IPS-20b (cell line): ENCODE measurements at regions not wholly inside any gene's neighbourhood (a gene's known extent, or its start where the extent isn't known, plus 50 kb on each side); places are given as distances from the start of the nearest gene placed in this dataset.

ENCODE experiments used
- H3K27ac ChIP-seq: one replicate; pipeline ENCODE4 v1.5.1; 2013; ENCODE audit warnings: low read length
- H3K27me3 ChIP-seq: 2 replicates; pipeline ENCODE4 v1.6.1; 2013; ENCODE audit warnings: mild to moderate bottlenecking, low read length, inconsistent platforms; ENCODE audit not compliant: insufficient read depth
- H3K36me3 ChIP-seq: 2 replicates; pipeline ENCODE4 v1.6.1; 2013; ENCODE audit warnings: low read depth, mild to moderate bottlenecking, inconsistent platforms, low read length, moderate library complexity; ENCODE audit not compliant: insufficient read depth
- H3K4me1 ChIP-seq: 2 replicates; pipeline ENCODE4 v1.6.1; 2013; ENCODE audit warnings: mild to moderate bottlenecking, control low read depth, inconsistent platforms, low read length, moderate library complexity; ENCODE audit not compliant: insufficient read depth
- H3K4me3 ChIP-seq: 2 replicates; pipeline ENCODE4 v1.5.1; 2013; ENCODE audit warnings: mild to moderate bottlenecking, low read length, inconsistent platforms
- H3K9ac ChIP-seq: 2 replicates; pipeline ENCODE4 v1.6.1; 2013; ENCODE audit warnings: low read depth, mild to moderate bottlenecking, inconsistent platforms, low read length, moderate library complexity
- H3K9me3 ChIP-seq: 2 replicates; pipeline ENCODE4 v1.6.1; 2013; ENCODE audit warnings: mild to moderate bottlenecking, low read depth, low read length, inconsistent platforms; ENCODE audit not compliant: insufficient read depth

GRCh38 chr13:47258384-47258783 is 361.5 kb upstream of the HTR2A start:
- H3K9me3 ChIP-seq = no peaks in the 10 kb centered on the region
- H3K36me3 ChIP-seq = no peaks in the 10 kb centered on the region
- no peak overlapping the region for H3K4me3 ChIP-seq
- no peaks in the 10 kb centered on the region for H3K4me1 ChIP-seq
- no peaks in the 10 kb centered on the region for H3K27me3 ChIP-seq
- no peak overlapping the region for H3K9ac ChIP-seq
- H3K27ac ChIP-seq = no peak overlapping the region

GRCh38 chr13:47256618-47257017 is 359.8 kb upstream of the HTR2A start:
- H3K4me3 ChIP-seq = no peak overlapping the region
- H3K27me3 ChIP-seq = no peaks in the 10 kb centered on the region
- H3K9me3 ChIP-seq = no peaks in the 10 kb centered on the region
- no peak overlapping the region for H3K27ac ChIP-seq
- no peaks in the 10 kb centered on the region for H3K4me1 ChIP-seq
- H3K36me3 ChIP-seq = no peaks in the 10 kb centered on the region
- H3K9ac ChIP-seq = no peak overlapping the region

GRCh38 chr13:47252627-47253026 is 355.8 kb upstream of the HTR2A start:
- Histone ChIP-seq H3K36me3 (no peaks in the 10 kb centered on the region), H3K4me1 (no peaks in the 10 kb centered on the region), H3K4me3 (no peak overlapping the region), H3K27ac (no peak overlapping the region), H3K9me3 (no peaks in the 10 kb centered on the region), H3K9ac (no peak overlapping the region), H3K27me3 (no peaks in the 10 kb centered on the region)

GRCh38 chr13:47251771-47252170 is 354.9 kb upstream of the HTR2A start:
- Histone ChIP-seq H3K27ac (no peak overlapping the region), H3K9ac (no peak overlapping the region), H3K4me1 (no peaks in the 10 kb centered on the region), H3K36me3 (no peaks in the 10 kb centered on the region), H3K9me3 (no peaks in the 10 kb centered on the region), H3K4me3 (no peak overlapping the region), H3K27me3 (no peaks in the 10 kb centered on the region)

- Histone ChIP-seq H3K27me3 (no peaks in the 10 kb centered on the region), H3K4me3 (no peak overlapping the region), H3K9ac (no peak overlapping the region), H3K4me1 (no peaks in the 10 kb centered on the region), H3K36me3 (no peaks in the 10 kb centered on the region), H3K27ac (no peak overlapping the region), H3K9me3 (no peaks in the 10 kb centered on the region)
Measured at GRCh38 chr13:47250146-47250545, 353.3 kb upstream of the HTR2A start.

GRCh38 chr13:47249266-47249665 is 352.4 kb upstream of the HTR2A start:
- Histone ChIP-seq H3K27me3 (no peaks in the 10 kb centered on the region), H3K4me1 (no peaks in the 10 kb centered on the region), H3K4me3 (no peak overlapping the region), H3K9ac (no peak overlapping the region), H3K27ac (no peak overlapping the region), H3K9me3 (no peaks in the 10 kb centered on the region), H3K36me3 (no peaks in the 10 kb centered on the region)

- H3K4me1 ChIP-seq = no peaks in the 10 kb centered on the region
Measured at GRCh38 chr13:47241446-47241845, 344.6 kb upstream of the HTR2A start.

GRCh38 chr13:47239025-47239424 is 342.2 kb upstream of the HTR2A start:
- Histone ChIP-seq H3K4me1 (no peaks in the 10 kb centered on the region), H3K9ac (no peak overlapping the region), H3K4me3 (no peak overlapping the region), H3K36me3 (no peaks in the 10 kb centered on the region), H3K27ac (no peak overlapping the region), H3K9me3 (no peaks in the 10 kb centered on the region), H3K27me3 (no peaks in the 10 kb centered on the region)

More at GRCh38 chr13:47241446-47241845, 344.6 kb upstream of the HTR2A start:
- H3K27me3 ChIP-seq = no peaks in the 10 kb centered on the region
- no peak overlapping the region for H3K4me3 ChIP-seq
- no peaks in the 10 kb centered on the region for H3K36me3 ChIP-seq
- no peak overlapping the region for H3K27ac ChIP-seq
- H3K9me3 ChIP-seq = no peaks in the 10 kb centered on the region
- no peak overlapping the region for H3K9ac ChIP-seq

- Histone ChIP-seq H3K36me3 (no peaks in the 10 kb centered on the region), H3K4me1 (no peaks in the 10 kb centered on the region), H3K9ac (no peak overlapping the region), H3K27me3 (no peaks in the 10 kb centered on the region), H3K27ac (no peak overlapping the region), H3K4me3 (no peak overlapping the region), H3K9me3 (no peaks in the 10 kb centered on the region)
Measured at GRCh38 chr13:47237571-47237970, 340.7 kb upstream of the HTR2A start.

- H3K27ac ChIP-seq = no peak overlapping the region
- no peaks in the 10 kb centered on the region for H3K27me3 ChIP-seq
- H3K9ac ChIP-seq = no peak overlapping the region
Measured at GRCh38 chr13:47233734-47234133, 336.9 kb upstream of the HTR2A start.

GRCh38 chr13:47232516-47232915 is 335.7 kb upstream of the HTR2A start:
- peaks cover 10% of the 10 kb centered on the region for H3K9me3 ChIP-seq
- no peaks in the 10 kb centered on the region for H3K27me3 ChIP-seq
- no peak overlapping the region for H3K27ac ChIP-seq
- no peak overlapping the region for H3K9ac ChIP-seq
- no peaks in the 10 kb centered on the region for H3K36me3 ChIP-seq
- no peak overlapping the region for H3K4me3 ChIP-seq
- H3K4me1 ChIP-seq = no peaks in the 10 kb centered on the region

More at GRCh38 chr13:47233734-47234133, 336.9 kb upstream of the HTR2A start:
- no peak overlapping the region for H3K4me3 ChIP-seq
- no peaks in the 10 kb centered on the region for H3K4me1 ChIP-seq
- no peaks in the 10 kb centered on the region for H3K36me3 ChIP-seq
- peaks cover 10% of the 10 kb centered on the region for H3K9me3 ChIP-seq

- no peak overlapping the region for H3K9ac ChIP-seq
- H3K36me3 ChIP-seq = no peaks in the 10 kb centered on the region
- no peak overlapping the region for H3K4me3 ChIP-seq
- no peaks in the 10 kb centered on the region for H3K27me3 ChIP-seq
- H3K4me1 ChIP-seq = no peaks in the 10 kb centered on the region
- H3K9me3 ChIP-seq = peaks cover 10% of the 10 kb centered on the region
- H3K27ac ChIP-seq = no peak overlapping the region
Measured at GRCh38 chr13:47230155-47230554, 333.3 kb upstream of the HTR2A start.

GRCh38 chr13:47226516-47226915 is 329.7 kb upstream of the HTR2A start:
- H3K27me3 ChIP-seq = no peaks in the 10 kb centered on the region
- H3K27ac ChIP-seq = no peak overlapping the region
- H3K9ac ChIP-seq = no peak overlapping the region
- H3K9me3 ChIP-seq = peaks cover 9% of the 10 kb centered on the region
- H3K36me3 ChIP-seq = no peaks in the 10 kb centered on the region
- H3K4me3 ChIP-seq = no peak overlapping the region
- no peaks in the 10 kb centered on the region for H3K4me1 ChIP-seq
